ENCODE measurements at regions not wholly inside any gene's neighbourhood (a gene's known extent, or its start where the extent isn't known, plus 50 kb on each side); places are given as distances from the start of the nearest gene placed in this dataset.

DNA sequence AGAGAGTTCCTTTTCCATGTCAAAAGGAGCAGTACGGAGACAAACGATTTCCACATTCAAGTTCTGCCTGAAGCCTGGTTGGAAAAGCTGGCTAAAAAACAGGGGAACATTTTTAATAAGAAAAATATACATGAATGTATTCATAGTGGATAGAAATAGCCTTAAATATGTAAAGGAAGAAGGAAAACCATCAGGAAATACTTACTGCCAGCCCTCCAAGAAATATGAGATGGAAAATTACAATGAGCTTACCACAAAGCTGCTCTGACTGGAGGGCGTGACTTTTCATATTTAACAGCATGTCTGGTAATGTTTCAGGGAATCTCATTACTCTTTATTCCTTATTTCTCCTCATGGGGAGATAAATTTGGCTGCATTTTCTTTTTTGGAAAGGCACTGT, 75.9 kb upstream of the ZDHHC17 start:
- Histone ChIP-seq H3K79me2 (ENCODE audit: control insufficient read depth in 1 of 2, insufficient read depth in 2 of 2, low read length in 2 of 2) (no peaks in the 10 kb centered on the region), H3K4me3 (ENCODE audit: extremely low read depth in 1 of 4, insufficient read depth in 2 of 4, low read depth in 3 of 4, low read length in 4 of 4) (no peak overlapping the region), H3K9me3 (ENCODE audit: insufficient read depth in 2 of 2, low read depth in 1 of 2, low read length in 1 of 2) (no peaks in the 10 kb centered on the region), H3K36me3 (ENCODE audit: control insufficient read depth in 2 of 4, insufficient read depth in 4 of 4, low read length in 3 of 4) (no peaks in the 10 kb centered on the region), H3K23ac (ENCODE audit: insufficient read length) (no peak overlapping the region), H2BK5ac (ENCODE audit: low read depth, low read length) (no peak overlapping the region), H2BK20ac (ENCODE audit: low read length) (no peak overlapping the region), H3K14ac (ENCODE audit: insufficient read length) (no peak overlapping the region), H3K23me2 (ENCODE audit: low read depth, low read length) (no peaks in the 10 kb centered on the region), H4K5ac (ENCODE audit: insufficient read length, low read depth, low read length) (no peak overlapping the region), H4K8ac (ENCODE audit: extremely low read depth, insufficient read depth, low read length) (no peak overlapping the region), H2BK15ac (ENCODE audit: low read length) (no peak overlapping the region), H4K91ac (replicated peaks; ENCODE audit: insufficient read length, low read length) (no peak overlapping the region), H3K4me1 (replicated peaks in 1 of 4; ENCODE audit: control insufficient read depth in 3 of 4, insufficient read depth in 4 of 4, low read length in 3 of 4) (no peaks in the 10 kb centered on the region; a peak in 3 of 7 replicates), H3K27ac (ENCODE audit: low read depth, low read length) (no peak overlapping the region), H3K56ac (replicated peaks; ENCODE audit: insufficient read length, low read depth, low read length) (no peak overlapping the region), H2AFZ (ENCODE audit: low read length) (0 out of 2 replicates have a peak overlapping the region, but pooled peaks have one; percentile 66), H3K79me1 (ENCODE audit: low read depth, low read length) (no peaks in the 10 kb centered on the region), H2AK5ac (ENCODE audit: low read depth, low read length) (no peak overlapping the region), H4K20me1 (replicated peaks in 1 of 2; ENCODE audit: control insufficient read depth in 1 of 2, insufficient read depth in 2 of 2, low read length in 2 of 2) (no peaks in the 10 kb centered on the region), H2BK12ac (ENCODE audit: low read depth, low read length) (no peak overlapping the region), H3K27me3 (replicated peaks in 1 of 4; ENCODE audit: control insufficient read depth in 3 of 4, extremely low read depth in 1 of 4, insufficient read depth in 3 of 4, low read length in 3 of 4) (no peaks in the 10 kb centered on the region), H3K4ac (replicated peaks; ENCODE audit: insufficient read length, low read depth, low read length) (no peak overlapping the region), H3K18ac (ENCODE audit: extremely low read depth, low read length) (no peak overlapping the region), H3K9ac (replicated peaks in 1 of 4; ENCODE audit: extremely low read depth in 1 of 4, low read depth in 3 of 4, low read length in 3 of 4) (no peak overlapping the region), H3K4me2 (ENCODE audit: insufficient read depth in 1 of 2, low read depth in 2 of 2, low read length in 2 of 2) (no peak overlapping the region), H2BK120ac (replicated peaks; ENCODE audit: low read depth, low read length) (no peak overlapping the region)
- POLR2A ChIA-PET (ENCODE audit: partially characterized antibody): interaction anchor here (1.1 kb wide), 1 partner anchor 76 kb away, joined by 3 read pairs; no protein-coding TSS in a partner anchor
- FAIRE-seq: no peak
- TF ChIP-seq SP2 (IDR thresholded peaks at IDR 0.05; ENCODE audit: low read length): no peak
- no peak for TF ChIP-seq CTBP2 (IDR thresholded peaks at IDR 0.05; ENCODE audit: borderline replicate concordance, insufficient read depth, insufficient read length, low read length)
- no peak for TF ChIP-seq GABPA (IDR thresholded peaks at IDR 0.05; ENCODE audit: borderline replicate concordance, insufficient read depth, low read length)
- no peak for TF ChIP-seq SIRT6 (IDR thresholded peaks at IDR 0.05; ENCODE audit: low read length)
- no peak for TF ChIP-seq TAF1 (IDR thresholded peaks at IDR 0.05; ENCODE audit: low read depth, low read length)
- TF ChIP-seq, protein P1, sequence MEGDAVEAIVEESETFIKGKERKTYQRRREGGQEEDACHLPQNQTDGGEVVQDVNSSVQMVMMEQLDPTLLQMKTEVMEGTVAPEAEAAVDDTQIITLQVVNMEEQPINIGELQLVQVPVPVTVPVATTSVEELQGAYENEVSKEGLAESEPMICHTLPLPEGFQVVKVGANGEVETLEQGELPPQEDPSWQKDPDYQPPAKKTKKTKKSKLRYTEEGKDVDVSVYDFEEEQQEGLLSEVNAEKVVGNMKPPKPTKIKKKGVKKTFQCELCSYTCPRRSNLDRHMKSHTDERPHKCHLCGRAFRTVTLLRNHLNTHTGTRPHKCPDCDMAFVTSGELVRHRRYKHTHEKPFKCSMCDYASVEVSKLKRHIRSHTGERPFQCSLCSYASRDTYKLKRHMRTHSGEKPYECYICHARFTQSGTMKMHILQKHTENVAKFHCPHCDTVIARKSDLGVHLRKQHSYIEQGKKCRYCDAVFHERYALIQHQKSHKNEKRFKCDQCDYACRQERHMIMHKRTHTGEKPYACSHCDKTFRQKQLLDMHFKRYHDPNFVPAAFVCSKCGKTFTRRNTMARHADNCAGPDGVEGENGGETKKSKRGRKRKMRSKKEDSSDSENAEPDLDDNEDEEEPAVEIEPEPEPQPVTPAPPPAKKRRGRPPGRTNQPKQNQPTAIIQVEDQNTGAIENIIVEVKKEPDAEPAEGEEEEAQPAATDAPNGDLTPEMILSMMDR (IDR thresholded peaks at IDR 0.05; ENCODE audit: control extremely low read depth in 1 of 3, insufficient read depth in 1 of 3, low read depth in 1 of 3, low read length in 3 of 3): no peak
- TF ChIP-seq, protein P2, sequence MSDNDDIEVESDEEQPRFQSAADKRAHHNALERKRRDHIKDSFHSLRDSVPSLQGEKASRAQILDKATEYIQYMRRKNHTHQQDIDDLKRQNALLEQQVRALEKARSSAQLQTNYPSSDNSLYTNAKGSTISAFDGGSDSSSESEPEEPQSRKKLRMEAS (IDR thresholded peaks at IDR 0.05): no peak
- no peak for TF ChIP-seq SRF (IDR thresholded peaks at IDR 0.05; ENCODE audit: low read depth, low read length)
- no peak for TF ChIP-seq FOSL1 (IDR thresholded peaks at IDR 0.05; ENCODE audit: insufficient read depth, low read depth, low read length)
- TF ChIP-seq EGR1 (IDR thresholded peaks at IDR 0.05; ENCODE audit: borderline replicate concordance, low read depth, low read length): no peak
- TF ChIP-seq ZNF274 (IDR thresholded peaks at IDR 0.05; ENCODE audit: borderline replicate concordance, extremely low read depth, low read length): no peak
- TF ChIP-seq POLR2AphosphoS5 (IDR thresholded peaks at IDR 0.05; ENCODE audit: low read depth, low read length): no peak
- TF ChIP-seq ASH2L (IDR thresholded peaks at IDR 0.05; ENCODE audit: low read length): no peak
- DNase-seq (ENCODE audit: low read depth in 1 of 2, low spot score in 2 of 2): no peak
- CTCF ChIA-PET (ENCODE audit: partially characterized antibody): interaction anchor here (0.8 to 4.4 kb wide), 26 partner anchors 9 to 169 kb away, joined by 3 to 42 read pairs (median 5); no protein-coding TSS in a partner anchor
- WGBS, 2 experiments (ENCODE audit: extremely low coverage in 1 of 2, insufficient coverage in 1 of 2, insufficient read length in 1 of 2, insufficient replicate concordance in 2 of 2, low coverage in 1 of 2, low lambda C conversion rate in 2 of 2, missing lambda C conversion rate in 1 of 2): 88% methylated on average over 3 of the region's 3 CpGs; no CpG with 5 or more reads in 1 of the 2 experiments

Data from H1 (cell line).